Retina (tissue), 1 donor: ENCODE measurements at regions not wholly inside any gene's neighbourhood (a gene's known extent, or its start where the extent isn't known, plus 50 kb on each side); places are given as distances from the start of the nearest gene placed in this dataset.
"Not testable (repeated sequence)": the region's sequence is repeated elsewhere in the genome, so short reads cannot be mapped to it uniquely, and the experiment has no call there.

Experiments used
- DNase-seq: peaks from one replicate; pipeline ENCODE4 v3.0.0-alpha.2; 2016

- no peak for DNase-seq
Measured at GRCh38 chr14:65835501-65835900, 423.0 kb downstream of the FUT8 start.

DNA sequence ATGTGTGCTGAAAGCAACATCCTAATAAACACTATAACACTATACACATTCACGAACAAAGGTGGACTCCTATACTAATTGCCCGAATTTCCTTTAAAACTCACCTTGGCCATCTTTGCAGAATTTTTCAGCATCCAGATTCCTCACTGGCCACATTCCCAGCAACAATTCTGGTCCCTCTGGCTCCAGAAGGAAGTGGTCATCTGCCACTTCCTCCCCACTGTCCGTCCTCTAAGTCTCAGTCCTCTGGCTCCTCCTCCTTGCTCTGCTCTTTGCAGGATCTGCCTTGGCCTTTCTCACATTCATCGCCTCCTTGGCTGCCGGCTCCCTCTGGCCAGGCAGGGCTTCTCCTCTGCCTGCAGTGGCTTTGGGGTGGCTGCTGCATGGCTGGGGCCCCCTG lies 426.0 kb downstream of the FUT8 start:
- no peak for DNase-seq

DNA sequence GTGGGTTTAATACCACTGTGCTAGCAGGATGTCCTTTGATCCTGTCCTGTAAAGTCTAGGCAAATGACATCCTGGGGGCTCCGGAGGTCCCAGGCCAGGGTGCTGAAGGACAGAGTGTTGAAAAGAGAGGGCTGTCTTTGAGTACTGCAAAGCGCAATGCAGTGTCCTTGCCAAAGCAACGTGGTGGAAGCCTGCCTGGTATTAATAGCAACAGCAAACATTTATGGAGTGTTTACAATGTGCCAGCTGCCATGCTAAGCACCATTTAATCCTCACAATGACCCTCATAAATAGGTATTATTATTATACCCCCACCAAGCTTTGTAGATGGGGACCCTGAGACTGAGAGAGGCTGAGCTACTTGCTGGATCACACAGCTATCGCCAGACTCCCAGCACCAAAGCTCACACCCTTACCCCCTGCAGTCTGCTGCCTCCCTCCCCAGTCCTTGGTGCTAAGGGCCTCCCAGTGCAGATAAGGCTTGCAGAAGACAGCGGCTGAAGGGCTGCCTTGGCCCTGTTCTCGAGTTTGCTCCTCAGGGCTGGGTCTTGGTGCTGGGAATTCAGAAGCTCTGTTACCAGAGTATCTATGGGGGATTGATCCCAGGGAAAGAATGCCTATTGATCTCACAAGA lies 427.7 kb downstream of the FUT8 start:
- no peak for DNase-seq

DNA sequence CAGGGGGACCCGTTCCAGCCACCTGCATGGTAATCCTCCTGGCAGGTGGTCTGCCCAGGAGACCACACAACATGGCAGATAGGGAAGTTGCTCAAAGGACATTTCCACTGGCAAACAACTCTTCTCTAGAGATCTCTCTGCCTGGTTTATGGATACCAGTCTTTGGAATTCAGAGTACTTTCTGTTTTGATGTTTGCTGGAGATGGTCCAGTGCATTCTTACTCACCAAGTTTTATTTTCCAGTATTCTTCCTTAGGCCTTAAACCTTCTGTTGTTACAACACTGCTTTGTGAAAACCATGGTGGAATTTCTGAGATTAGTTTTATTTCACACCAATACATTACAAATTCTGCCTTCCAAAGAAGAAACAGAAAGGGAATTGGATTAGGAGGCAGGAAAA lies 428.3 kb downstream of the FUT8 start:
- DNase-seq = no peak

DNA sequence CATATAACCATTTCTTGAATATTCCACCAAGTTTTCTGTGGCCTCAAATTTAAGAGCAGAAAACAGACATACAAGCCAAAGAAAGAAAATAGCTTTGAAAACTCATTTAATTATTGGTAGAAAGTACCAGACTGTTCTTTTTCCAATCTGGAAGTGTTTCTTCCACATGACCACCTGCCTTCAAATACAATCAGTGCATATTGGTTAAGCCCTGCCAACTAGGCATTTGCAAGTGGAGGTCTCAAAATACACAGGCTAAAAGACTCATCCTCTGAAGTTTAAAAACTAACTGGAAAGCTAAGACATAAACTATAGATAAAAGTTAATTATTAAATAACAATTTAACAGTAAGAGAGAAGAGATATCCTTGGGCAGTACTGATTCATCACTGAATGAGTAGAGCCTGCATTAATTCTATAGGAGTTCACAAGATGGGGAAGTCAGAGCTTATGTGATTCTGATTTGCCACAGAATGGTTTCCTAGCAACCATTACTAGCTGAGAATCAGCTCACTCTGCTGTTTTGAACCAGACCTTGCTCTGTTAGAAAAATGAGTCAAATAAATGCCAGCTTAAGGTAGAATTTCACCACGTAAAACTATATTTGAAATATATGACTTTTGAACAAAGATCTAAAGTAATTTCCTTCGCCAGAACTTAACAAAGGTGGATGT lies 433.8 kb downstream of the FUT8 start:
- DNase-seq = peak; percentile 36

DNA sequence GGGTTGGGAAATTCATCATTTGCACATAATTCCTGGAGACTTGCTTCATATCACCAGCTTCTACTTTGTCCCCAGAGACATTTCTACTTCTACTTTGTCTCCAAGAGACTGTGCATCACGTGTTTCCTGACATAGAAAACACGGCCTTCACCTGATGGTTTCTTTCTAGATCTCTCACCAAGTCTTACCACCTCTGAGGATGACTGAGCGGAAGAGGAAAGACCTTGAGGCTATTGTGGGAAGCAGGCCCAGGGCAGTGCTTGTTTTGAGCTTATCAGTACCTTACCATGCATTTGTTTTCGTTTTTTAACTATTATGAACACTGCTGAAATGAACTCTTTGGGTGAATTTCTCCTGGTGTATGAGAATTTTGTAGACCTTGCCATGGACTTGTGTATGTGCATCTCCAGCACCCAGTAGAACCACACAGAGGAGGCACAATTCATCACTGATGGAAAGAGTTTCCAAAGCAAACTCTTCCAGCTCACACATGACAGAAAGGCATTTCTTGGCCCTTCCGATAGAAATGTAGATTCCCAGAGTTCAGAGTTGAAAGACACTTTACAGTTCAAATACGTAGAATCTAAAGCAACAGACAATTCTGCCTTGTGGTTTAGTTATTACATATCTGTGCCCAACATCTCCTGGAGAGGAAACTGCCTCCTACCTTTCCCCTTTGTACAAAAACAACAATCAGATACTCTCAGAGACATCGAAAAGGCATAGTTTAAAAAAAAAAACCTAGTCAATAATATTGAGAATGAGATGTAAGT lies 434.7 kb downstream of the FUT8 start:
- DNase-seq = no peak

GRCh38 chr14:65847931-65848330 lies 435.4 kb downstream of the FUT8 start:
- DNase-seq = not testable (repeated sequence)

GRCh38 chr14:65849091-65849490 lies 436.6 kb downstream of the FUT8 start:
- DNase-seq = no peak

DNA sequence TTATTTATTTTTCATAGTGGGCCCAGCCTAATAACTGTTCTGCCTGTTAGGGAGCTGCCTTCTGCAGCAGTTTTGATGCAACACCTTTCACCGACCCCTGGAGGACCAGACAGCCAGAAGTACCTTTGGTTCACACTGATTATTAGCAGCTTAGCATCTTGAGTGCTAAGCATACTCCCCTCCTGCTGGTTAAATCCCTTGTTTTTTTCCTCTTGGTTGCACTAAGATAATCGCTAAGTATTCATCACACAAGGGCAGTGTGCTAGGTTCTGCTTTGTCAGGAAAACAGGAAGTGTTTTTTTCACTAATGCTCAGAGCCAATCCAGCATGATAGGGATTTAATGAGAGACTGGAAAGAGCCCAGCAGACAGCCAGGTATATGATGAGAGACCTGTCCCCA lies 437.0 kb downstream of the FUT8 start:
- DNase-seq = peak; percentile 49

DNA sequence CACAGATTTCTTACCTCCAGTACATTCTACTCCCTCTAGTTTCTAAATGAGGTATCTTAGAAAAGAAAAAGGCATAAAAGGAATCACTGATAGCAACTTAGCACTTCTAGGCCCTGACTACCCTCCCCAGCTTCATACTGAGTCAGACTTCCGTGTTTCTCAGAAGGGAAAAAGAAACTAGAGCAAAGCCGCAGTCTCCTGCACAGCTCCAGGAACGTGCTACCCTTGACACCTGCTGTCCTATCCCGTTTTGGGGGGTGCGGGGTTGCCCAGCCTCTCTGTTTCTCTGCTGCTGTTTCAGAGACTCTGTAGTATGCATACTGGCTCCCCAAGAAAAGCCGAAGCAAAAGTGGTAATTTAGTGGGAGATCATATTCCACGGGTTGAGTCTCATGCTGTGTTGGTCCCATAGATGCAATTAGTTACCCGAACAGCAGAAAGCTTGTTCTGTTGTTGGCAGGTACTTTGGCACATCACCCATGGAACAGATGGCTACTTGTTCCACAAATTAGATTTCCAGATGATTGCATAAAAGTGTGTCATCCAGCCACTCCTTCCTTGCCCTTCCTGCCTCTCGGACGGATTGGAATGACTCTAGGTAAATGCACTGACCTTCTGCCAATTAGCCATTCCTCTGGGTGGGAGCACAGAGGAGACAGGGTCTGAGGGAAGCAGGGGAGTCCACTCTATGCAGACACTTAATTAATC lies 438.1 kb downstream of the FUT8 start:
- no peak for DNase-seq

GRCh38 chr14:65852689-65853088 lies 440.2 kb downstream of the FUT8 start:
- DNase-seq = no peak

- DNase-seq = no peak
Measured at GRCh38 chr14:65853407-65853955, 441.0 kb downstream of the FUT8 start.

DNA sequence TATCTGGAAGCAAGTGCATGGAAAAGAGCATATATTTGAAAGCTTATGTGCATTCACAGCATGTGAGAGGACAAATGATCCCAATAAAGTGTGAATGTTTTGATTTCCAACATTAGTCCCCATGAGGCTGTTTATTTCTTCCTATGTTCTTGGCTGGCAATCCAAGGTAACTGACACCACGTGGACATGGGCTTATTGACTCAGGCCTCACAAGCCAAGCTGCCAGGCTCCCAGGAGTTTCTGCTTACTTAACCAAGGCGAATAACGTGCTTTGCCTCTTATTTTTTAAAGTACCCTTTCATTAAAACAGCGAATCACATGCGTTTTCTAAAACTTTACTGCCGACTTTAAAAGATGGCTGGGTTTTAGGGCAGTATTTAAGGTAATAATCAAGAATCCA lies 441.7 kb downstream of the FUT8 start:
- DNase-seq = no peak

DNA sequence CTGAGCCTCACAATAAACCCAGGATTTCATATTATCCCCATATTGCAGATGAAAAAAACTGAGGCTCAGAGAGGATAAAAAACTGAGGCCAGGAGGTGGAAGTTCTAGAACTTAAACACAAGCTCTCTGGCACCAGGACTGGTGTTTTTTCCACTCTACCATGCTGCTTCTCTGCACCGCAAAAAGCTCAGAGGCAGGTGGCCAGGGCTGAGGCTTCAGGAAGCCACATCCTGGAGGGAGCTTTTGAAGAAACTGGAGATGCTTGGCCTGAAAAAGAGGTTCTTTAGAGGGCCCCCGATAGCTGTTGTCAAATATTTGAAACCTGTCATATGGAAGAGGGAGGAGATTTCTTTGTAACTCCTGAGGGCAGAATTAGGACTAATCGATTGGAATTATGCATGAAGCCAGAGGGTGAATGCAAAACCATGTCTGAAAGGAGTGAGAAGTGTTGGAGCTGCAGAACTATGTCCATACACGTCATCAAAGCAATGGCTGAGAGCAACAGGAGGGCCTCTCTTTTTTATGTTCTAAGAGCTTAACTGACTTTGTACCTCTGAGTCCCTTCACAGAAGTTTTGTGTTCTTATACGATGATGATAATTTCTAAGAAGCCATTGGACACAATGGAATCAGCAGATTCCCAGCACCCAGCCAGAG lies 448.6 kb downstream of the FUT8 start:
- DNase-seq = no peak

- no peak for DNase-seq
Measured at GRCh38 chr14:65864549-65864948, 452.0 kb downstream of the FUT8 start.

- no peak for DNase-seq
Measured at GRCh38 chr14:65864984-65865383, 452.5 kb downstream of the FUT8 start.

DNA sequence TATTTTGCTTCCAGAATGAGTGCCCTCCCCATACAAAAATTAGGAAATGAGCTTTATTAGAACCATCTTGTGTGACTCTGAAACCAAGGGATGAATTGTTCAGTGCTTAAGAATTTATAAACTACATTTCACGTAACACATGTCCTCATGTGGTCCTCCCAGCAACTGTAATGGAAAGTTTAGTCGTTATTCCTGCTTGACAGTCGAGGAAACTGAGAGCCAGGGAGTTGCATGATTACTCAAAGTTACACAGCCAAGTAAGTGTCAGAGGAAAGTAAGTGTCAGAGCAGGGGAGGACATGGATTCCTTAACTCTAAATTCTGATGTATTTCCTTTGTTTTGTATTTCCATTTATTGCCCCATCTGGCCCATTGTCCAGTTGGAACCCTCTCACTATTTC lies 453.9 kb downstream of the FUT8 start:
- DNase-seq = no peak

- no peak for DNase-seq
Measured at GRCh38 chr14:65866886-65867285, 454.4 kb downstream of the FUT8 start.

DNA sequence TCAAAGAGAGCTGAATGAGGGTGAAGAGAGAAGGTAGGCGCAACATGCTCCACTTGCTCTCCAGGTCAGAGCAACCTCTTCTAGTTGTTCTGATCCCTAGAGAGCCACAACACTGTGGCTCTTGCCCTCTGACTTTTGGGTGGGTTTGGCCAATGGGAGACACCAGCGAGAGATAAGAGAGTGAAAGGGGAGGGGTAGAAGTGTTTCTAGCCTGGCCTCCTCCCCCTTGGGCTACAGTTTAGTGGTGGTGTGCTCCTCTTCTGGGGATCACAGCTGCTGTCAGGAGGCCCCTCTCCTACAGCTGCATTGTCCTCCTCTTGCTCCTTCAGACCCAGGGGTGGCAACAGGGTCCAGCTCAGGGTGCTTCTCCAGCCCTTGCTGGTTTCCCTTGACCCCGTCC lies 454.8 kb downstream of the FUT8 start:
- no peak for DNase-seq

- DNase-seq = no peak
Measured at GRCh38 chr14:65872536-65872935, 460.0 kb downstream of the FUT8 start.

GRCh38 chr14:65877166-65877565 lies 464.6 kb downstream of the FUT8 start:
- no peak for DNase-seq

- DNase-seq = no peak
Measured at GRCh38 chr14:65877624-65878023, 465.1 kb downstream of the FUT8 start.

- no peak for DNase-seq
Measured at GRCh38 chr14:65878586-65878985, 466.1 kb downstream of the FUT8 start.
